Neuron (in vitro differentiated cells): ENCODE measurements at regions not wholly inside any gene's neighbourhood (a gene's known extent, or its start where the extent isn't known, plus 50 kb on each side); places are given as distances from the start of the nearest gene placed in this dataset.
"Not testable (repeated sequence)": the region's sequence is repeated elsewhere in the genome, so short reads cannot be mapped to it uniquely, and the experiment has no call there.

Experiments used
- H2AFZ ChIP-seq: one replicate; pipeline ENCODE4 v1.6.1; 2013; ENCODE audit warnings: low read depth, mild to moderate bottlenecking, inconsistent platforms, low read length, moderate library complexity
- H3K27me3 ChIP-seq: one replicate; pipeline ENCODE4 v1.6.1; 2013; ENCODE audit warnings: low read length; ENCODE audit not compliant: insufficient read depth
- H3K36me3 ChIP-seq: one replicate; pipeline ENCODE4 v1.6.1; 2013; ENCODE audit warnings: low read length; ENCODE audit not compliant: insufficient read depth
- H3K4me1 ChIP-seq: one replicate; pipeline ENCODE4 v1.6.1; 2013; ENCODE audit warnings: low read length; ENCODE audit not compliant: insufficient read depth
- H3K4me3 ChIP-seq: 2 replicates; pipeline ENCODE4 v1.5.1; 2013; ENCODE audit warnings: mild to moderate bottlenecking, low read length, moderate library complexity
- H3K9me3 ChIP-seq: one replicate; pipeline ENCODE4 v1.6.1; 2013; ENCODE audit warnings: low read length

GRCh38 chr5:110812639-110813038 lies 73.8 kb downstream of the SLC25A46 start:
- no peak overlapping the region for H2AFZ ChIP-seq

GRCh38 chr5:110815916-110816605 lies 77.3 kb downstream of the SLC25A46 start:
- H2AFZ ChIP-seq = no peak overlapping the region
- H3K4me3 ChIP-seq = no peak overlapping the region
- H3K9me3 ChIP-seq = no peaks in the 10 kb centered on the region
- no peaks in the 10 kb centered on the region for H3K27me3 ChIP-seq
- H3K4me1 ChIP-seq = no peaks in the 10 kb centered on the region
- H3K36me3 ChIP-seq = no peaks in the 10 kb centered on the region

More at GRCh38 chr5:110812639-110813038, 73.8 kb downstream of the SLC25A46 start:
- Histone ChIP-seq H3K9me3 (no peaks in the 10 kb centered on the region), H3K36me3 (no peaks in the 10 kb centered on the region), H3K4me3 (no peak overlapping the region), H3K27me3 (no peaks in the 10 kb centered on the region), H3K4me1 (no peaks in the 10 kb centered on the region)

GRCh38 chr5:110817459-110817858 lies 78.7 kb downstream of the SLC25A46 start:
- Histone ChIP-seq H3K4me1 (no peaks in the 10 kb centered on the region), H3K4me3 (no peak overlapping the region), H3K27me3 (no peaks in the 10 kb centered on the region), H3K36me3 (no peaks in the 10 kb centered on the region), H2AFZ (no peak overlapping the region), H3K9me3 (no peaks in the 10 kb centered on the region)

- no peak overlapping the region for H3K4me3 ChIP-seq
- H3K36me3 ChIP-seq = no peaks in the 10 kb centered on the region
- no peaks in the 10 kb centered on the region for H3K27me3 ChIP-seq
- H3K9me3 ChIP-seq = no peaks in the 10 kb centered on the region
- no peaks in the 10 kb centered on the region for H3K4me1 ChIP-seq
- H2AFZ ChIP-seq = no peak overlapping the region
Observed at GRCh38 chr5:110823571-110823970, 84.8 kb downstream of the SLC25A46 start.

GRCh38 chr5:110824936-110825441 lies 86.2 kb downstream of the SLC25A46 start:
- H3K36me3 ChIP-seq = no peaks in the 10 kb centered on the region
- H3K27me3 ChIP-seq = no peaks in the 10 kb centered on the region
- no peak overlapping the region for H3K4me3 ChIP-seq
- H3K9me3 ChIP-seq = no peaks in the 10 kb centered on the region
- H2AFZ ChIP-seq = no peak overlapping the region
- H3K4me1 ChIP-seq = no peaks in the 10 kb centered on the region

GRCh38 chr5:110832683-110833082 lies 93.9 kb downstream of the SLC25A46 start:
- Histone ChIP-seq H3K36me3 (no peaks in the 10 kb centered on the region), H3K9me3 (no peaks in the 10 kb centered on the region)

GRCh38 chr5:110834933-110835332 lies 96.1 kb downstream of the SLC25A46 start:
- H2AFZ ChIP-seq, H3K27me3 ChIP-seq, H3K4me3 ChIP-seq: not testable (repeated sequence)

More at GRCh38 chr5:110832683-110833082, 93.9 kb downstream of the SLC25A46 start:
- Histone ChIP-seq H2AFZ (no peak overlapping the region), H3K27me3 (no peaks in the 10 kb centered on the region), H3K4me1 (no peaks in the 10 kb centered on the region), H3K4me3 (no peak overlapping the region)

GRCh38 chr5:110836851-110837250 lies 98.0 kb downstream of the SLC25A46 start:
- Histone ChIP-seq H2AFZ (no peak overlapping the region), H3K9me3 (no peaks in the 10 kb centered on the region), H3K4me1 (no peaks in the 10 kb centered on the region), H3K36me3 (no peaks in the 10 kb centered on the region), H3K4me3 (no peak overlapping the region), H3K27me3 (no peaks in the 10 kb centered on the region)

More at GRCh38 chr5:110834933-110835332, 96.1 kb downstream of the SLC25A46 start:
- H3K9me3 ChIP-seq, H3K36me3 ChIP-seq, H3K4me1 ChIP-seq: not testable (repeated sequence)

- not testable (repeated sequence) for H3K4me3 ChIP-seq, H3K4me1 ChIP-seq, H3K9me3 ChIP-seq, H3K36me3 ChIP-seq, H2AFZ ChIP-seq, H3K27me3 ChIP-seq
Observed at GRCh38 chr5:110838357-110838756, 99.5 kb downstream of the SLC25A46 start.

GRCh38 chr5:110838961-110839360 lies 100.2 kb downstream of the SLC25A46 start:
- Histone ChIP-seq H3K4me1 (no peaks in the 10 kb centered on the region), H3K27me3 (no peaks in the 10 kb centered on the region), H3K4me3 (no peak overlapping the region), H3K36me3 (no peaks in the 10 kb centered on the region), H2AFZ (no peak overlapping the region), H3K9me3 (no peaks in the 10 kb centered on the region)

- no peak overlapping the region for H3K4me3 ChIP-seq
- no peaks in the 10 kb centered on the region for H3K36me3 ChIP-seq
- no peaks in the 10 kb centered on the region for H3K27me3 ChIP-seq
- H3K9me3 ChIP-seq = no peaks in the 10 kb centered on the region
- peak overlapping the region; percentile 10 for H2AFZ ChIP-seq
- no peaks in the 10 kb centered on the region for H3K4me1 ChIP-seq
Observed at GRCh38 chr5:110840347-110840960, 101.6 kb downstream of the SLC25A46 start.

- no peaks in the 10 kb centered on the region for H3K4me1 ChIP-seq
- H3K36me3 ChIP-seq = no peaks in the 10 kb centered on the region
- H3K9me3 ChIP-seq = no peaks in the 10 kb centered on the region
- H3K4me3 ChIP-seq = no peak overlapping the region
- H2AFZ ChIP-seq = no peak overlapping the region
- no peaks in the 10 kb centered on the region for H3K27me3 ChIP-seq
Observed at GRCh38 chr5:110841137-110841536, 102.3 kb downstream of the SLC25A46 start.

- Histone ChIP-seq H3K36me3 (no peaks in the 10 kb centered on the region), H3K9me3 (no peaks in the 10 kb centered on the region), H2AFZ (no peak overlapping the region), H3K27me3 (no peaks in the 10 kb centered on the region), H3K4me3 (no peak overlapping the region), H3K4me1 (no peaks in the 10 kb centered on the region)
Observed at GRCh38 chr5:110842948-110843347, 104.1 kb downstream of the SLC25A46 start.
